Natural killer cell (primary cell): ENCODE measurements at regions not wholly inside any gene's neighbourhood (a gene's known extent, or its start where the extent isn't known, plus 50 kb on each side); places are given as distances from the start of the nearest gene placed in this dataset.

ENCODE experiments used
- ATAC-seq, 3 donors: fragments of 150-1000 bp in 2 of 3; fragments of 200-7000 bp in 1 of 3; cut with Tn5 transposase; 1 replicate in 1 of 3; 2 replicates in 2 of 3; pipeline ENCODE4 v1.10.0; 2021; ENCODE audit warnings: mild to moderate bottlenecking in 2 of 3, moderate library complexity in 2 of 3
- DNase-seq, 2 donors: peaks; one replicate each; pipeline versions ENCODE4 v3.0.0 to v3.0.0-alpha.2; 2013 to 2021; ENCODE audit warnings: mixed read lengths in 1 of 2
- H3K27ac ChIP-seq: one replicate; pipeline ENCODE4 v1.5.1; 2013; ENCODE audit warnings: mild to moderate bottlenecking, low read length
- H3K27me3 ChIP-seq: one replicate; pipeline ENCODE4 v1.6.1; 2013; ENCODE audit warnings: low read length; ENCODE audit not compliant: control insufficient read depth, insufficient read depth
- H3K36me3 ChIP-seq: one replicate; pipeline ENCODE4 v1.6.1; 2013; ENCODE audit warnings: low read length; ENCODE audit not compliant: control insufficient read depth, insufficient read depth
- H3K4me1 ChIP-seq: one replicate; pipeline ENCODE4 v1.6.1; 2013; ENCODE audit warnings: low read length; ENCODE audit not compliant: control insufficient read depth, insufficient read depth
- H3K4me3 ChIP-seq: one replicate; pipeline ENCODE4 v1.5.1; 2013; ENCODE audit warnings: low read length
- H3K9me3 ChIP-seq: one replicate; pipeline ENCODE4 v1.6.1; 2013; ENCODE audit warnings: low read length; ENCODE audit not compliant: control insufficient read depth, insufficient read depth
- H3K27ac Mint-ChIP-seq, 2 donors: one replicate each; pipeline ENCODE4 v1.8.0; 2022; ENCODE audit warnings: mild to moderate bottlenecking in 2 of 2, mixed read lengths in 2 of 2, moderate library complexity in 1 of 2
- H3K27me3 Mint-ChIP-seq, 2 donors: one replicate each; pipeline ENCODE4 v1.8.0; 2022; ENCODE audit warnings: low read depth in 2 of 2, mixed read lengths in 2 of 2
- H3K36me3 Mint-ChIP-seq: one replicate; pipeline ENCODE4 v1.8.0; 2022; ENCODE audit warnings: mixed read lengths
- H3K4me1 Mint-ChIP-seq, 2 donors: one replicate each; pipeline ENCODE4 v1.8.0; 2022; ENCODE audit warnings: mixed read lengths in 2 of 2
- H3K4me3 Mint-ChIP-seq: one replicate; pipeline ENCODE4 v1.8.0; 2022; ENCODE audit warnings: mild to moderate bottlenecking, moderate library complexity, mixed read lengths
- H3K9me3 Mint-ChIP-seq, 2 donors: one replicate each; pipeline ENCODE4 v1.8.0; 2022; ENCODE audit warnings: mixed read lengths in 2 of 2
- WGBS: methylation state at CpG from one replicate; pipeline ENCODE4 v1.1.7; 2013; ENCODE audit warnings: missing lambda C conversion rate; ENCODE audit not compliant: insufficient coverage; 5-methylcytosine and 5-hydroxymethylcytosine counted together
- intact Hi-C: fragments of 100-400 bp; cut with micrococcal nuclease; formaldehyde crosslinking; loops from one replicate; pipeline ENCODE4 v1.14.2; 2022
- TF ChIP-seq, protein P1 (sequence below): fragments of 200-600 bp; IDR thresholded peaks from one replicate; pipeline ENCODE4 v1.8.0; 2022; ENCODE audit warnings: antibody characterized with exemption

DNA sequence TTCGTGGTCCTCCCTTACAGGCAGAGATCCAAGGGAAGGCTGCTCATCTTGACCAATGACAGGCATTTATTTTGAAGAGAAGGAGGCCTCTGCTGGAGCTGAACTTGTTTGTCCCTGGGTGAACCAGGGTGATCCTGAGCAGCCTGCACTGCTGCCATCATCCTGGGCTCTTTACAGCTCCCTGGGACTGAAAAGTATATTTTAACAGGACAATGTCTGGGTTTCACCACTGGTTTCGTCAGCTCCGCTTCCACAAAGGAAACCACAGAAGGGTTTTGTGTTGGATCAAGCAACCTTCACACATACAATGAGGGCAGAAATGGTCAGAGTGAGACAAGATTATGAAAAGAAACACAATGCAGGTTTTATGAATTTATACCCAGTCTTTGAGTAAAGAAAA, 400.7 kb upstream of the TPM1 start:
- Mint-ChIP-seq H3K27me3 (peaks cover 0 to 9% of the 10 kb centered on the region in 2 donors), H3K36me3 (no peaks in the 10 kb centered on the region), H3K27ac (peak overlapping the region in 1 of 2 donors; percentile 24), H3K4me1 (peaks cover 8 to 10% of the 10 kb centered on the region in 2 donors), H3K9me3 (no peaks in the 10 kb centered on the region), H3K4me3 (no peak overlapping the region)
- Histone ChIP-seq H3K27me3 (no peaks in the 10 kb centered on the region), H3K4me1 (peaks cover 2% of the 10 kb centered on the region), H3K27ac (no peak overlapping the region), H3K36me3 (no peaks in the 10 kb centered on the region), H3K4me3 (no peak overlapping the region), H3K9me3 (no peaks in the 10 kb centered on the region)
- TF ChIP-seq, protein P1, sequence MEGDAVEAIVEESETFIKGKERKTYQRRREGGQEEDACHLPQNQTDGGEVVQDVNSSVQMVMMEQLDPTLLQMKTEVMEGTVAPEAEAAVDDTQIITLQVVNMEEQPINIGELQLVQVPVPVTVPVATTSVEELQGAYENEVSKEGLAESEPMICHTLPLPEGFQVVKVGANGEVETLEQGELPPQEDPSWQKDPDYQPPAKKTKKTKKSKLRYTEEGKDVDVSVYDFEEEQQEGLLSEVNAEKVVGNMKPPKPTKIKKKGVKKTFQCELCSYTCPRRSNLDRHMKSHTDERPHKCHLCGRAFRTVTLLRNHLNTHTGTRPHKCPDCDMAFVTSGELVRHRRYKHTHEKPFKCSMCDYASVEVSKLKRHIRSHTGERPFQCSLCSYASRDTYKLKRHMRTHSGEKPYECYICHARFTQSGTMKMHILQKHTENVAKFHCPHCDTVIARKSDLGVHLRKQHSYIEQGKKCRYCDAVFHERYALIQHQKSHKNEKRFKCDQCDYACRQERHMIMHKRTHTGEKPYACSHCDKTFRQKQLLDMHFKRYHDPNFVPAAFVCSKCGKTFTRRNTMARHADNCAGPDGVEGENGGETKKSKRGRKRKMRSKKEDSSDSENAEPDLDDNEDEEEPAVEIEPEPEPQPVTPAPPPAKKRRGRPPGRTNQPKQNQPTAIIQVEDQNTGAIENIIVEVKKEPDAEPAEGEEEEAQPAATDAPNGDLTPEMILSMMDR = no peak
- WGBS = 27% methylated on average over 3 of the region's 3 CpGs
- no peak for ATAC-seq
- DNase-seq = no peak
- intact Hi-C loops = no loop called here

DNA sequence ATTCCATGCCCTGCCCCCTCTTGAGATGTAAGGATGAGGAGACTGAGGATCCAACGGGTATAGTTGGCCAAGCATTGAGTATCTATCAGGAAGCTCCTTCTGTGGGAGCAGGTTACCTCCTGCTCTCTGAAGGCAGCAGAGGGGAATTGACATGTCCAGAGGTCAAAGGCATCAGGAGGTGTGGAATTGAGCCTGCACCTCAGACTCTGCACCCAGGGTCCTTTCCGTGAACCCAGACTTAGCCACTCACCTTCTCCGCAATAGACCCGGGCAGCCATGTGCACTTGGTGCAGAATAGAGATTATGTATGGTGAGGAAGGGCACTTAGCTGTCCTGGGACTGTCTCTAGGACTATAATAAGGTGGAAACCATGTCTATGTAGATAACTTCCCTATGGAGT, 399.0 kb upstream of the TPM1 start:
- TF ChIP-seq, protein P1 = no peak
- no peaks in the 10 kb centered on the region for H3K27me3 ChIP-seq
- H3K9me3 Mint-ChIP-seq = no peaks in the 10 kb centered on the region
- no peak overlapping the region for H3K4me3 Mint-ChIP-seq
- H3K27ac Mint-ChIP-seq = no peak overlapping the region
- H3K36me3 ChIP-seq = no peaks in the 10 kb centered on the region
- peaks cover 2% of the 10 kb centered on the region for H3K4me1 ChIP-seq
- no peaks in the 10 kb centered on the region for H3K9me3 ChIP-seq
- H3K4me3 ChIP-seq = no peak overlapping the region
- H3K27ac ChIP-seq = no peak overlapping the region
- H3K36me3 Mint-ChIP-seq = no peaks in the 10 kb centered on the region
- H3K4me1 Mint-ChIP-seq = peaks cover 8 to 10% of the 10 kb centered on the region in 2 donors
- no peaks in the 10 kb centered on the region for H3K27me3 Mint-ChIP-seq
- ATAC-seq (no peak), DNase-seq (no peak)
- WGBS = 95% methylated on average over 4 of the region's 4 CpGs
- intact Hi-C loops = no loop called here

DNA sequence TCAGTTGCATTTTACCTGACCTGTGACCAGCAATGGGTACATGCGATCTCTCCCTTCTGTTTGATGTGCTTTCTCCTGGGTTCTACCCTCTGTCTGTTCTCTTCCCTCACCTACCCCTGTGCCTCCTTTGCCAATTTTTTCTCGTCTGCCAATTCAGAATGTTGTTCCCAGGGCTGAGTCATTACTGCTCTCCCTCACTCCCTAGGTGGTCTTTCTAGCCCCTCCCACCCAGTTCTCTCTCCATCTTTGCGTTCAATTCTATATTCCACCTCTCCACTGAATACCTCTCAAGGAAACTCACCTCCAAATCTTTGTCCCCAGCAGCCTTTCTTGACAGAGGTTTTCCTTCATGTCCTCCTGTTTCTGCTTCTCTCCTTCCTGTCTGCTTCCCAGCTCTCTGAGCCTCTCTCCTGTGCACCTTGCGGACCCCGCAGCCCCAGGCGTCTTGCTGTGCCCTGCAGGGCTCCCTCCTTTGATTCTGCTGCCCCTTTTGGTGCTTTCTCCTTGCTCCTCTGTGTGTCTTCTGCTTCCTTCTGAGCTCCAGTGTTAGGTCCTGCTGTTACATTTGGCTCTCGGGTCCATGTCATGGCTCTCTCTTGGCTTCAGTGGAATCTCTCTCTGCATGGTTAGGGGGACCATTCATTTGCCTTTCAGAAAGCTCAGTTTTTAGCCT, 398.2 kb upstream of the TPM1 start:
- TF ChIP-seq, protein P1 = no peak
- Mint-ChIP-seq H3K4me3 (no peak overlapping the region), H3K36me3 (no peaks in the 10 kb centered on the region), H3K4me1 (peaks cover 8 to 10% of the 10 kb centered on the region in 2 donors), H3K27me3 (no peaks in the 10 kb centered on the region), H3K27ac (no peak overlapping the region), H3K9me3 (no peaks in the 10 kb centered on the region)
- Histone ChIP-seq H3K9me3 (no peaks in the 10 kb centered on the region), H3K4me3 (no peak overlapping the region), H3K27ac (no peak overlapping the region), H3K36me3 (no peaks in the 10 kb centered on the region), H3K27me3 (no peaks in the 10 kb centered on the region), H3K4me1 (peaks cover 2% of the 10 kb centered on the region)
- 89% methylated on average over 7 of the region's 7 CpGs for WGBS
- intact Hi-C loops = no loop called here
- DNase-seq = no peak
- ATAC-seq = no peak
